OCI-LY7 (cell line): ENCODE measurements at regions not wholly inside any gene's neighbourhood (a gene's known extent, or its start where the extent isn't known, plus 50 kb on each side); places are given as distances from the start of the nearest gene placed in this dataset.
A peak's percentile ranks its signal among the peaks of the same experiment; 100 is the strongest.
"Not testable (repeated sequence)": the region's sequence is repeated elsewhere in the genome, so short reads cannot be mapped to it uniquely, and the experiment has no call there.

Experiments
- BruUV-seq: library from RNA; stranded (reverse); fragments of 400-500 nt; replicated peaks from 2 replicates; lab custom pipeline; 2021; lab: Mats Ljungman, UMichigan
- CTCF ChIA-PET: fragments of 300-600 bp; sonication (Branson Sonifier 250); formaldehyde crosslinking; loops from one replicate; lab custom pipeline; 2022; ENCODE audit warnings: antibody characterized with exemption; ENCODE audit not compliant: unreplicated experiment; lab: Charles Lee
- POLR2A ChIA-PET: fragments of 300-600 bp; sonication (Branson Sonifier 250); formaldehyde crosslinking; loops from one replicate; lab custom pipeline; 2022; ENCODE audit warnings: antibody characterized with exemption; lab: Charles Lee
- DNase-seq: peaks from one replicate; pipeline ENCODE4 v3.0.0-alpha.2; 2015; ENCODE audit warnings: low spot score
- H2AFZ ChIP-seq: fragments of 200-600 bp; sonication (generic), shearing (Covaris generic); 2 replicates; pipeline ENCODE4 v1.6.1; 2014; ENCODE audit warnings: mild to moderate bottlenecking, antibody characterized with exemption, low read length, moderate library complexity
- H3K27ac ChIP-seq: fragments of 200-600 bp; sonication (generic); 2 replicates; pipeline ENCODE4 v1.5.1; 2014; ENCODE audit warnings: mixed run types, low read depth, mild to moderate bottlenecking, moderate library complexity, low read length, inconsistent platforms; ENCODE audit not compliant: poor library complexity, severe bottlenecking
- H3K36me3 ChIP-seq: fragments of 200-600 bp; sonication (generic); 2 replicates; pipeline ENCODE4 v1.6.1; 2014; ENCODE audit warnings: mild to moderate bottlenecking, antibody characterized with exemption, low read length, moderate library complexity, mixed read lengths; ENCODE audit not compliant: insufficient read depth
- H3K4me1 ChIP-seq: fragments of 200-600 bp; sonication (generic); 2 replicates; pipeline ENCODE4 v1.5.1; 2014; ENCODE audit warnings: mild to moderate bottlenecking, low read length; ENCODE audit not compliant: insufficient read depth, poor library complexity, severe bottlenecking
- H3K4me2 ChIP-seq: fragments of 200-600 bp; sonication (generic); 2 replicates; pipeline ENCODE4 v1.6.1; 2014; ENCODE audit warnings: mild to moderate bottlenecking, low read length
- H3K4me3 ChIP-seq: fragments of 200-600 bp; sonication (generic); 2 replicates; pipeline ENCODE4 v1.5.1; 2014; ENCODE audit warnings: mild to moderate bottlenecking, low read depth, low read length; ENCODE audit not compliant: poor library complexity, severe bottlenecking
- H3K79me2 ChIP-seq: fragments of 200-600 bp; sonication (generic); 2 replicates; pipeline ENCODE4 v1.6.1; 2016; ENCODE audit warnings: low read depth, mild to moderate bottlenecking, low read length, moderate library complexity, mixed read lengths; ENCODE audit not compliant: insufficient read depth
- H3K9me2 ChIP-seq: fragments of 200-600 bp; sonication (generic); 2 replicates; pipeline ENCODE4 v1.6.1; 2016; ENCODE audit warnings: mild to moderate bottlenecking, low read length, mixed read lengths; ENCODE audit not compliant: insufficient read depth
- H3K9me3 ChIP-seq: fragments of 200-600 bp; sonication (generic); 2 replicates; pipeline ENCODE4 v1.6.1; 2014; ENCODE audit warnings: mild to moderate bottlenecking, mixed run types, low read length, mixed read lengths
- H4K20me1 ChIP-seq: fragments of 200-600 bp; sonication (generic); 2 replicates; pipeline ENCODE4 v1.6.1; 2014; ENCODE audit warnings: mild to moderate bottlenecking, antibody characterized with exemption, low read length, moderate library complexity, mixed read lengths; ENCODE audit not compliant: insufficient read depth
- EZH2phosphoT487 ChIP-seq: fragments of 200-600 bp; sonication (generic); IDR thresholded peaks from 2 replicates; pipeline ENCODE4 v1.6.1; 2018; ENCODE audit warnings: low read depth, borderline replicate concordance, mild to moderate bottlenecking, mixed run types, antibody characterized with exemption, low read length, moderate library complexity, mixed read lengths
- intact Hi-C: fragments of 100-400 bp; cut with micrococcal nuclease; formaldehyde crosslinking; loops from one replicate; pipeline ENCODE4 v1.10.0; 2022; ENCODE audit not compliant: unreplicated experiment
- TF ChIP-seq, protein P1 (sequence below): fragments of 200-600 bp; sonication (generic); conservative IDR thresholded peaks from 2 replicates; pipeline ENCODE4 v1.5.1; 2014; ENCODE audit warnings: mild to moderate bottlenecking, antibody characterized with exemption, low read length, moderate library complexity, mixed read lengths

- no peaks in the 10 kb centered on the region for H3K9me3 ChIP-seq
- H3K4me1 ChIP-seq: peaks cover 48% of the 10 kb centered on the region
- TF ChIP-seq, protein P1, sequence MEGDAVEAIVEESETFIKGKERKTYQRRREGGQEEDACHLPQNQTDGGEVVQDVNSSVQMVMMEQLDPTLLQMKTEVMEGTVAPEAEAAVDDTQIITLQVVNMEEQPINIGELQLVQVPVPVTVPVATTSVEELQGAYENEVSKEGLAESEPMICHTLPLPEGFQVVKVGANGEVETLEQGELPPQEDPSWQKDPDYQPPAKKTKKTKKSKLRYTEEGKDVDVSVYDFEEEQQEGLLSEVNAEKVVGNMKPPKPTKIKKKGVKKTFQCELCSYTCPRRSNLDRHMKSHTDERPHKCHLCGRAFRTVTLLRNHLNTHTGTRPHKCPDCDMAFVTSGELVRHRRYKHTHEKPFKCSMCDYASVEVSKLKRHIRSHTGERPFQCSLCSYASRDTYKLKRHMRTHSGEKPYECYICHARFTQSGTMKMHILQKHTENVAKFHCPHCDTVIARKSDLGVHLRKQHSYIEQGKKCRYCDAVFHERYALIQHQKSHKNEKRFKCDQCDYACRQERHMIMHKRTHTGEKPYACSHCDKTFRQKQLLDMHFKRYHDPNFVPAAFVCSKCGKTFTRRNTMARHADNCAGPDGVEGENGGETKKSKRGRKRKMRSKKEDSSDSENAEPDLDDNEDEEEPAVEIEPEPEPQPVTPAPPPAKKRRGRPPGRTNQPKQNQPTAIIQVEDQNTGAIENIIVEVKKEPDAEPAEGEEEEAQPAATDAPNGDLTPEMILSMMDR: no peak
- no peak for TF ChIP-seq EZH2phosphoT487
- peak overlapping the region; percentile 97 for H3K27ac ChIP-seq
- peak overlapping the region; percentile 62; the same call in 1 of the 2 replicates for H2AFZ ChIP-seq
- peaks cover 29% of the 10 kb centered on the region for H3K79me2 ChIP-seq
- peak overlapping the region; percentile 74 for H3K4me2 ChIP-seq
- H4K20me1 ChIP-seq: no peaks in the 10 kb centered on the region
- no TSS peak for BruUV-seq
- H3K9me2 ChIP-seq: no peaks in the 10 kb centered on the region
- CTCF ChIA-PET: no interaction called here
- intact Hi-C loops: no loop called here
- peak overlapping the region; percentile 63 for H3K4me3 ChIP-seq
- peaks cover 5% of the 10 kb centered on the region; the same call in 1 of the 2 replicates for H3K36me3 ChIP-seq
- peak; percentile 62 for DNase-seq
- POLR2A ChIA-PET: interaction anchor here (0.6 to 1.8 kb wide), 9 partner anchors 11 to 283 kb away, joined by 3 to 7 read pairs (median 4); no protein-coding TSS in a partner anchor
Observed at GRCh38 chr13:22883262-22883840, 297.4 kb upstream of the SGCG start.

DNA sequence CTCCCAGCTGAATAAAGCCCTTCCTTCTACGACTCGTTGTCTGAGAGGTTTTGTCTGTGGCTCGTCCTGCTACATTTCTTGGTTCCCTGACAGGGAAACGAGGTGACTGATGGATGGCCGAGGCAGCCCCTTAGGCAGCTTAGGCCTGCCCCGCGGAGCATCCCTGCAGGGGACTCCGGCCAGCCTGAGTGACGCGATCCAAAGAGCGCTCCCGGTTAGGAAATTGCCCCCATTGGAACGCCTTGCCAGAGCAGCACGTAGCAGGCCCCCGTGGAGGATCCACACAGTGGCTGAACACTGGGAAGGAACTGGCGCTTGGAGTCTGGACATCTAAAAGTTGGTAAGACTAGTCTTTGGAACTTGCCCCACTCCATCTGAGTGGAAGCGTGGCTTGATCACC is 296.8 kb upstream of the SGCG start:
- Histone ChIP-seq H3K4me1 (peaks cover 48% of the 10 kb centered on the region), H2AFZ (peak overlapping the region; percentile 21; the same call in 1 of the 2 replicates), H3K9me3 (no peaks in the 10 kb centered on the region), H4K20me1 (no peaks in the 10 kb centered on the region), H3K79me2 (peaks cover 29% of the 10 kb centered on the region), H3K4me3 (peak overlapping the region; percentile 63), H3K36me3 (peaks cover 10% of the 10 kb centered on the region; the same call in 1 of the 2 replicates), H3K27ac (peak overlapping the region; percentile 97), H3K4me2 (peak overlapping the region; percentile 74), H3K9me2 (no peaks in the 10 kb centered on the region)
- TF ChIP-seq EZH2phosphoT487: no peak
- TF ChIP-seq, protein P1: no peak
- no TSS peak for BruUV-seq
- intact Hi-C loops: loop anchor here (1.0 kb wide), 1 partner anchor 31 kb away; no protein-coding TSS in a partner anchor
- ChIA-PET CTCF (no interaction called here), POLR2A (interaction anchor here (1.0 to 1.8 kb wide), 5 partner anchors 10 to 30 kb away, joined by 3 to 6 read pairs (median 4); no protein-coding TSS in a partner anchor)
- DNase-seq: peak; percentile 1

GRCh38 chr13:22886061-22886460 is 294.7 kb upstream of the SGCG start:
- CTCF ChIA-PET, H2AFZ ChIP-seq, H4K20me1 ChIP-seq, BruUV-seq, intact Hi-C loops, H3K27ac ChIP-seq, H3K9me2 ChIP-seq, H3K9me3 ChIP-seq, DNase-seq: not testable (repeated sequence)
- H3K79me2 ChIP-seq: peaks cover 29% of the 10 kb centered on the region
- H3K36me3 ChIP-seq: peaks cover 13% of the 10 kb centered on the region; the same call in 1 of the 2 replicates
- peak overlapping the region; percentile 74 for H3K4me2 ChIP-seq
- POLR2A ChIA-PET: interaction anchor here (0.5 to 1.5 kb wide), 4 partner anchors 8 to 1204 kb away, joined by 3 to 5 read pairs (median 4); no protein-coding TSS in a partner anchor
- peaks cover 30% of the 10 kb centered on the region for H3K4me1 ChIP-seq
- peak overlapping the region; percentile 63 for H3K4me3 ChIP-seq

- peaks cover 32% of the 10 kb centered on the region for H3K79me2 ChIP-seq
- intact Hi-C loops, H2AFZ ChIP-seq, H3K27ac ChIP-seq, DNase-seq, CTCF ChIA-PET, H3K4me2 ChIP-seq, POLR2A ChIA-PET, H3K9me2 ChIP-seq, H4K20me1 ChIP-seq, H3K9me3 ChIP-seq, H3K4me3 ChIP-seq, BruUV-seq: not testable (repeated sequence)
- H3K4me1 ChIP-seq: peaks cover 14% of the 10 kb centered on the region
- H3K36me3 ChIP-seq: peaks cover 22% of the 10 kb centered on the region; the same call in 1 of the 2 replicates
Observed at GRCh38 chr13:22889376-22889775, 291.4 kb upstream of the SGCG start.
